ENCODE measurements at regions not wholly inside any gene's neighbourhood (a gene's known extent, or its start where the extent isn't known, plus 50 kb on each side); places are given as distances from the start of the nearest gene placed in this dataset.

- TF ChIP-seq CTCF (IDR thresholded peaks at IDR 0.05; ENCODE audit: insufficient read depth, low read length) (no peak), POLR2AphosphoS5 (IDR thresholded peaks at IDR 0.05; ENCODE audit: low read depth) (no peak)
Observed at GRCh38 chr14:83151571-83151970, 1617.9 kb upstream of the SEL1L start.
